Loucy (cell line): ENCODE measurements at regions not wholly inside any gene's neighbourhood (a gene's known extent, or its start where the extent isn't known, plus 50 kb on each side); places are given as distances from the start of the nearest gene placed in this dataset.
"Not testable (repeated sequence)": the region's sequence is repeated elsewhere in the genome, so short reads cannot be mapped to it uniquely, and the experiment has no call there.

ENCODE experiments used
- EZH2phosphoT487 ChIP-seq: fragments of 200-600 bp; IDR thresholded peaks from 2 replicates; pipeline ENCODE4 v1.6.1; 2018; ENCODE audit warnings: antibody characterized with exemption, mild to moderate bottlenecking, moderate library complexity, borderline replicate concordance
- TF ChIP-seq, protein P1 (sequence below): fragments of 200-600 bp; sonication (generic); conservative IDR thresholded peaks from 2 replicates; pipeline ENCODE4 v1.5.1; 2014; ENCODE audit warnings: mild to moderate bottlenecking, antibody characterized with exemption, low read length

DNA sequence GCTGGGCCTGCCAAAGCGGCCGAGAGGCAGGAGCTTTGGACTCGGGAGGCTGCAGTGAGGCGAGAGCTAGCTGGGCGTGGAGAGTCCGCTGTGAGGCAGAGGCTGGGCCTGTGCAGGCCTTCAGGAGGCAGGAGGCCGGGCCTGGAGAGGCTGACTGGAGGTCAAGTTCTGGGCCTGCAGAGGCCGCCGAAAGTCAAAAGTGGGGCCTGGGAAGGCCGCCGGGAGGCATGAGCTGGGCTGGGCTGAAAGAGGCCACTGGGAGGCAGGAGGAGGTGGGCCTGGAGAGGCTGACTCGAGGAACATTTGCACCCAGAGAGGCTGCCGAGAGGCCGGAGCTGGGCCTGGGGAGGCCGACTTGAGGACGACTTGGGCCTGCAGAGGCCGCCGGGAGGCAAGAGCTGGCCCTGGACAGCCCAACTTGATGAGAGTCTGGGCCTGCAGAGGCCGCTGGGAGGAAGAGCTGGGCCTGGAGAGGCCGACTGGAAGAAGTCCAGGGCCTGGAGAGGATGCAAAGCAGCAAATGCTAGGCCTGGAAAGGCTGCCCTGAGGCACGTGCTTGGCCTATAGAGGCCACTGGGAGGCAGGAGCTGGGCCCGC is 72.7 kb upstream of the COBL start:
- TF ChIP-seq, protein P1, sequence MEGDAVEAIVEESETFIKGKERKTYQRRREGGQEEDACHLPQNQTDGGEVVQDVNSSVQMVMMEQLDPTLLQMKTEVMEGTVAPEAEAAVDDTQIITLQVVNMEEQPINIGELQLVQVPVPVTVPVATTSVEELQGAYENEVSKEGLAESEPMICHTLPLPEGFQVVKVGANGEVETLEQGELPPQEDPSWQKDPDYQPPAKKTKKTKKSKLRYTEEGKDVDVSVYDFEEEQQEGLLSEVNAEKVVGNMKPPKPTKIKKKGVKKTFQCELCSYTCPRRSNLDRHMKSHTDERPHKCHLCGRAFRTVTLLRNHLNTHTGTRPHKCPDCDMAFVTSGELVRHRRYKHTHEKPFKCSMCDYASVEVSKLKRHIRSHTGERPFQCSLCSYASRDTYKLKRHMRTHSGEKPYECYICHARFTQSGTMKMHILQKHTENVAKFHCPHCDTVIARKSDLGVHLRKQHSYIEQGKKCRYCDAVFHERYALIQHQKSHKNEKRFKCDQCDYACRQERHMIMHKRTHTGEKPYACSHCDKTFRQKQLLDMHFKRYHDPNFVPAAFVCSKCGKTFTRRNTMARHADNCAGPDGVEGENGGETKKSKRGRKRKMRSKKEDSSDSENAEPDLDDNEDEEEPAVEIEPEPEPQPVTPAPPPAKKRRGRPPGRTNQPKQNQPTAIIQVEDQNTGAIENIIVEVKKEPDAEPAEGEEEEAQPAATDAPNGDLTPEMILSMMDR = not testable (repeated sequence)
- TF ChIP-seq EZH2phosphoT487 = not testable (repeated sequence)
